HG03457 (cell line): ENCODE measurements at regions not wholly inside any gene's neighbourhood (a gene's known extent, or its start where the extent isn't known, plus 50 kb on each side); places are given as distances from the start of the nearest gene placed in this dataset.
"Not testable (repeated sequence)": the region's sequence is repeated elsewhere in the genome, so short reads cannot be mapped to it uniquely, and the experiment has no call there.

Experiments used
- ATAC-seq: cut with Tn5 transposase; IDR thresholded peaks from one replicate; pipeline ENCODE4 v1.9.1; 2021; ENCODE audit warnings: moderate number of reproducible peaks; ENCODE audit not compliant: unreplicated experiment

- ATAC-seq: no peak
These were observed 384.0 kb upstream of the TPM1 start for GRCh38 chr15:62658498-62658897.

- no peak for ATAC-seq
These were observed 379.0 kb upstream of the TPM1 start for GRCh38 chr15:62663547-62663946.

GRCh38 chr15:62665449-62665848 is 377.1 kb upstream of the TPM1 start:
- ATAC-seq: no peak

- ATAC-seq: no peak
These were observed 376.5 kb upstream of the TPM1 start for GRCh38 chr15:62666046-62666445.

- no peak for ATAC-seq
These were observed 370.3 kb upstream of the TPM1 start for GRCh38 chr15:62672268-62672667.

- ATAC-seq: no peak
These were observed 365.7 kb upstream of the TPM1 start for GRCh38 chr15:62676891-62677290.

GRCh38 chr15:62681939-62682896 is 360.3 kb upstream of the TPM1 start:
- no peak for ATAC-seq

- ATAC-seq: not testable (repeated sequence)
These were observed 359.4 kb upstream of the TPM1 start for GRCh38 chr15:62683192-62683591.

GRCh38 chr15:62684123-62684808 is 358.3 kb upstream of the TPM1 start:
- no peak for ATAC-seq

GRCh38 chr15:62691008-62691407 is 351.5 kb upstream of the TPM1 start:
- no peak for ATAC-seq

- ATAC-seq: no peak
These were observed 344.9 kb upstream of the TPM1 start for GRCh38 chr15:62697636-62698035.

GRCh38 chr15:62698646-62699045 is 343.9 kb upstream of the TPM1 start:
- ATAC-seq: no peak

- no peak for ATAC-seq
These were observed 336.2 kb upstream of the TPM1 start for GRCh38 chr15:62706317-62706716.

GRCh38 chr15:62708470-62708869 is 334.1 kb upstream of the TPM1 start:
- no peak for ATAC-seq

- ATAC-seq: no peak
These were observed 333.3 kb upstream of the TPM1 start for GRCh38 chr15:62709261-62709660.

- no peak for ATAC-seq
These were observed 330.7 kb upstream of the TPM1 start for GRCh38 chr15:62711691-62712454.

GRCh38 chr15:62712455-62712839 is 330.1 kb upstream of the TPM1 start:
- ATAC-seq: no peak

- no peak for ATAC-seq
These were observed 326.6 kb upstream of the TPM1 start for GRCh38 chr15:62715946-62716345.

GRCh38 chr15:62717496-62717895 is 325.1 kb upstream of the TPM1 start:
- ATAC-seq: no peak

- ATAC-seq: no peak
These were observed 323.2 kb upstream of the TPM1 start for GRCh38 chr15:62719316-62719715.

GRCh38 chr15:62722237-62722636 is 320.3 kb upstream of the TPM1 start:
- ATAC-seq: no peak
